AG09319 (cell line): ENCODE measurements at regions not wholly inside any gene's neighbourhood (a gene's known extent, or its start where the extent isn't known, plus 50 kb on each side); places are given as distances from the start of the nearest gene placed in this dataset.

Experiments
- DNase-seq: peaks from one replicate; pipeline ENCODE4 v3.0.0-alpha.2; 2010; ENCODE audit warnings: low read depth; ENCODE audit errors: extremely low read depth
- TF ChIP-seq, protein P1 (sequence below): IDR thresholded peaks from 2 replicates; pipeline ENCODE4 v1.5.1; 2011; ENCODE audit warnings: low read depth, mild to moderate bottlenecking, inconsistent platforms, low read length, moderate library complexity

DNA sequence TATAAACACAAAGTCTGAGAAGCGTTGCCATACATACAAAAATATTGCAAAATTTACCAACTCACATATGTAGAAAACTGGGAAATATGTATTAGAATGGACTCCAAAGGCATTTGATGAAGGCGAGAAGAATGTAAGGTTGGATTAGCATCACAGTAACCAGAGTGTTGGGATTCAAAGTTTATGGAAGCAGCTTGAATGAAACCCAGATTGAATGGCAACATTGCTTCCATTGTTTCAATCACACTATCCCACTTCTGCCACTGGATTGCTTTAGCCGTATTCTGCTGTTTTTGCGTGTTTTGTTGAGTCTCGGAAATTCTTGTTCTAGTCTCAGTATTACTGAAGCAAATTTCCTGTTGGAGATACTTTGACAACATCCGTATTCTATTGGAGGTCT lies 609.0 kb upstream of the LRATD1 start:
- no peak for DNase-seq

DNA sequence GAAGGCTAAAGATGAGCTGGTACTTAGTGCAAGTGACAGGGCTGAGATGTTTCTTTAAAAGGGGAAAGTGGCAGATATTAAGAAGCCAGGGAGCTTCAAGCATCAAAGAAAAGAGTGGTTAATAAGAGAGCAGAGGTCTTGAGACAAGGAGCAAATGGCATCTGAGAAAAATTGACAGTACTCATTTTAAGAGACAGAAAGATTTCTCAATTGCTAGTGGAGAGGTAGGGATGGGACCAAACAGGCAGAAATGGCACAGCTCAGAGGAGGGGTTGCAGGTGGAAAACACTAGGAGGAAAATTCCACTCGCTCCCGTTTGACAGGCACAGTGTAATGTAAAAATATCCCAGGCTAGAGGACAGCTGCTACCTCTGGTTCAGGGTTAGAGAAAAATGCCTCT lies 593.4 kb upstream of the LRATD1 start:
- no peak for DNase-seq
- TF ChIP-seq, protein P1, sequence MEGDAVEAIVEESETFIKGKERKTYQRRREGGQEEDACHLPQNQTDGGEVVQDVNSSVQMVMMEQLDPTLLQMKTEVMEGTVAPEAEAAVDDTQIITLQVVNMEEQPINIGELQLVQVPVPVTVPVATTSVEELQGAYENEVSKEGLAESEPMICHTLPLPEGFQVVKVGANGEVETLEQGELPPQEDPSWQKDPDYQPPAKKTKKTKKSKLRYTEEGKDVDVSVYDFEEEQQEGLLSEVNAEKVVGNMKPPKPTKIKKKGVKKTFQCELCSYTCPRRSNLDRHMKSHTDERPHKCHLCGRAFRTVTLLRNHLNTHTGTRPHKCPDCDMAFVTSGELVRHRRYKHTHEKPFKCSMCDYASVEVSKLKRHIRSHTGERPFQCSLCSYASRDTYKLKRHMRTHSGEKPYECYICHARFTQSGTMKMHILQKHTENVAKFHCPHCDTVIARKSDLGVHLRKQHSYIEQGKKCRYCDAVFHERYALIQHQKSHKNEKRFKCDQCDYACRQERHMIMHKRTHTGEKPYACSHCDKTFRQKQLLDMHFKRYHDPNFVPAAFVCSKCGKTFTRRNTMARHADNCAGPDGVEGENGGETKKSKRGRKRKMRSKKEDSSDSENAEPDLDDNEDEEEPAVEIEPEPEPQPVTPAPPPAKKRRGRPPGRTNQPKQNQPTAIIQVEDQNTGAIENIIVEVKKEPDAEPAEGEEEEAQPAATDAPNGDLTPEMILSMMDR: no peak

More for the DNA sequence above, 609.0 kb upstream of the LRATD1 start:
- TF ChIP-seq, protein P1: no peak

DNA sequence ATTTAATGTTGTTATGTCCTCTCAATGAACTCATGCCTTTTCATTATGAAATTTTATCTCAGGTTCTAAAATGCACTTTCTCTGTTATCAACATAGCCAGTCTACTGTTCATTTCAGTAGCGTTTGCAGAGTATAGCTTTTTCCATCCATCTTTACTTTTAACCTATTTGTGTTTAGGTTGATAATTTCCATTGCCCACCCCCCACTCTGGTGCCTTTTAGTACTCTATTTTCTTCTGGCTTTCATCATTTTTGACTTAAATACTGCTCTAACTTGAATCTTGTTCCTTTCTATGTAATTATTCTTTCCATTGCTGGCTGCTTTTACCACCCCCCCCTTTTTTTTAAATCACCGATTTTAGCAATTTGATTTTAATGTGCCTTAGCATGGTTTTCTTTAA lies 585.0 kb upstream of the LRATD1 start:
- TF ChIP-seq, protein P1: no peak
- DNase-seq: no peak

DNA sequence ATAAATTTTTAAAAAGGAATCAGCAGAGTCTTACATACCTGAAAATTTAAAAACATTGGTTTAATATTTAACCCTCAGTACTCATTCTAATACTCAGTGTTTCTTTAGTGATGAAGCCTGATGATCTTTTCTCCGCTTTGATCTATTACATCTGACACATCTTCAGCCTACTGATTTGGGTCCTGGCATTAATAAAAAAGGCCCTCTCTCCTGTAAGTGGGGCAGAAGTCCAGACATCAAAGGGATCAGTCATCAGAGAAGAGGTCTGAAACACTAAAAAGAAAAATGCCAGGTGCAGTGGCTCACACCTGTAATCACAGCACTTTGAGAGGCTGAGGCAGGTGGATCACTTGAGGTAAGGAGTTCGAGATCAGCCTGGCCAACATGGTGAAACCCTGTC lies 581.1 kb upstream of the LRATD1 start:
- TF ChIP-seq, protein P1: no peak
- DNase-seq: no peak

DNA sequence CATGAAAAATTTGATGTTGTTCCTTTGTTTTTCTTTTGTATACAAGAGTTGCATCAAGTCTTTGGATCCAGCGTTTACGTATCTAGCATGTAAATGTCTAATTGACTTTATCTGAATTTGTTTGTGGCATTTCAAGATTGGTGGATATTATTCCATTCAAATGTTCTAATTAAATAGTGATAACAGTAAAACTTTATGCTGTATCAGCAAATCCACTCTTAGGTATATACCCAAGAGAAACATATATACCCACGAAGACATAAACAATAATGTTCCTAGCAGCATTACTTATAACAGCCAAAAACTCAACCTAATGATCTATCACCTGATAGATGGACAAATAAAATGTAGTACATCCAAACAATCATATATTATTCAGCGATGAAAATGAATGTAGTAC lies 579.4 kb upstream of the LRATD1 start:
- no peak for DNase-seq
- TF ChIP-seq, protein P1: no peak

DNA sequence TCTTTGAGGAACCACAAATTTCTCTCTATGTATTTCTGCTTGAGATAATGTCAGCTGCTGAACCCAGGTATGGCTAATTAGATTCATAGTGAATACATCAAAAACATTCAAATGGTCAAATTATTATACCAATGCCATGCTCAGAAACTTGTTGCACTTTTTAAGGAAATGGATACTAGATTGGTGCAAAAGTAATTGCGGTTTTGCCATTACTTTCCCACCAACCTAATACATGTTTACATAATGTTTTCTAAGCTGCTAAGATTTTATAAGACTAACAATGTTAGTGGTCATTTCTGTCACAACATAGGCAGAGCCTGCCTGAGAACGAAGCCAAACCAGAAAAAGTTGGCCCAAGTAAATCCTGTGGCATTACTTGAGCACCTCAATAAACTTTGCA lies 568.2 kb upstream of the LRATD1 start:
- DNase-seq: no peak
- TF ChIP-seq, protein P1: no peak

DNA sequence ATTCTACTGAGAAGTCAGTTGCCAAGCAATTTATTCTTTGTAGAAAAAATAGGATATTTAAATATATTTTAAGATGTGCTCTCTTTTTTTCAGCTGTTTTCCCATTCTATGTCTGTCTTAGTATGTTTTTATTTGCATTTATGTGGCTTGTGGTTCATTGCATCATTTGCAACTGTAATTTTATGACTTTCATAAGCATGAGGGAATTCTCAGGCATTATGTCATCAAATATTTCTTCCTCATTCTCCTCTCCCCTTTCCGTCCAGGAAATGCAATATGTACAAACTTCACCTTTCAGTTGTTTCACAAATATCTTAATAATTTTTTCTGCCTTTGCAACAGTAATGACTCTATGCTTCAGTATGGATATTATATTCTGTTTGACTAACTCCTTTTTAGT lies 560.2 kb upstream of the LRATD1 start:
- DNase-seq: no peak
- TF ChIP-seq, protein P1: no peak
